LNCaP clone FGC (cell line): ENCODE measurements at regions not wholly inside any gene's neighbourhood (a gene's known extent, or its start where the extent isn't known, plus 50 kb on each side); places are given as distances from the start of the nearest gene placed in this dataset.

Experiments
- DNase-seq: peaks from one replicate; pipeline ENCODE4 v3.0.0-alpha.2; 2011; ENCODE audit warnings: low read depth
- H3K4me3 ChIP-seq: 2 replicates; pipeline ENCODE4 v1.5.1; 2011; ENCODE audit warnings: mild to moderate bottlenecking, low read depth, low read length, control low read depth
- TF ChIP-seq, protein P1 (sequence below): IDR thresholded peaks from 2 replicates; pipeline ENCODE4 v1.5.1; 2012; ENCODE audit warnings: mild to moderate bottlenecking; ENCODE audit not compliant: control insufficient read depth, insufficient read depth; ENCODE audit errors: extremely low read depth

DNA sequence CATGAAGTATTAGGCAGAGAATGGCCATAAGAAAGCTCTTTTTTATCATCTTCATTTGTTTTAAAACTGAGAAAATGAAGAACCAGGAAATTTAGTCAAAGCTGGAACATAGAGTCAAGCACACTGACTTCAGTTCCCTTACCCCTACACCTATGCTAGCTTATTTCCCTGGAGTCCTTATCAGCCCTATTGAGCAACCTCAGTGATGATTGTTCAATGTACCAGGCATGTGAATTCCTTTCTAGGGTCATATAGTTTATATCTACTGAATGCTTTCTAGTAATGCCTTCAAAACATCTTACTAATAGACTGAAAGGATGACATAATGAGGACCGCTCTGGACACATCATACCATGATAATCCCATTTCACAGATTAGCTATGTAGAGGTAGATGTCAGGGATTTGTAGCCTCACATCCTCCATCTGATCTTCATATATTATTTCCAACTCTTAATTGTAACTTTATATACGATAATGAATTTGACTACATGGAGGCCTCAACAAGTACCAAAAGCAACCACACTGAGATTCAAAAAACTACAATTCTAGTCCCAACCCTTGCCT lies 460.4 kb upstream of the DYNLRB2 start:
- TF ChIP-seq, protein P1, sequence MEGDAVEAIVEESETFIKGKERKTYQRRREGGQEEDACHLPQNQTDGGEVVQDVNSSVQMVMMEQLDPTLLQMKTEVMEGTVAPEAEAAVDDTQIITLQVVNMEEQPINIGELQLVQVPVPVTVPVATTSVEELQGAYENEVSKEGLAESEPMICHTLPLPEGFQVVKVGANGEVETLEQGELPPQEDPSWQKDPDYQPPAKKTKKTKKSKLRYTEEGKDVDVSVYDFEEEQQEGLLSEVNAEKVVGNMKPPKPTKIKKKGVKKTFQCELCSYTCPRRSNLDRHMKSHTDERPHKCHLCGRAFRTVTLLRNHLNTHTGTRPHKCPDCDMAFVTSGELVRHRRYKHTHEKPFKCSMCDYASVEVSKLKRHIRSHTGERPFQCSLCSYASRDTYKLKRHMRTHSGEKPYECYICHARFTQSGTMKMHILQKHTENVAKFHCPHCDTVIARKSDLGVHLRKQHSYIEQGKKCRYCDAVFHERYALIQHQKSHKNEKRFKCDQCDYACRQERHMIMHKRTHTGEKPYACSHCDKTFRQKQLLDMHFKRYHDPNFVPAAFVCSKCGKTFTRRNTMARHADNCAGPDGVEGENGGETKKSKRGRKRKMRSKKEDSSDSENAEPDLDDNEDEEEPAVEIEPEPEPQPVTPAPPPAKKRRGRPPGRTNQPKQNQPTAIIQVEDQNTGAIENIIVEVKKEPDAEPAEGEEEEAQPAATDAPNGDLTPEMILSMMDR = no peak
- H3K4me3 ChIP-seq = no peak overlapping the region
- no peak for DNase-seq

DNA sequence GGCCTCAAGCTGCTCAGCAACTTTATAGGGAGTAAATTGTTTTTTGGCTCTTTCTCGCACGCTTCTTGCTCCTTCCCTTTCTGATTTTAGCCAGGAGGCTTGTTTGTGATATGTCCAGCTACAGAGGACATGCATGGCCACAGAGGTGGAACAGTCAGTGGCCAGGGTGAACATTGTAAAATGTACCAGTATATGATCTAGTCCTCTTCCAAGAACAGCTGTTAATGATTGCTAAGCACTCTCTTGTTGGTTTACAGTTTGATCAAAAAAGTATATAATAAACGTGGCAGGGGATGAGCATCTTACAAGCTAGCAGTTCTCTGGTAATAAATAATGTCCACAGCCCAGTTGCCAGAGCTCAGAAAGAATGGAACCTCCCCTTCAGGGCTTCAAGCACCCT lies 461.7 kb upstream of the DYNLRB2 start:
- TF ChIP-seq, protein P1 = no peak

DNA sequence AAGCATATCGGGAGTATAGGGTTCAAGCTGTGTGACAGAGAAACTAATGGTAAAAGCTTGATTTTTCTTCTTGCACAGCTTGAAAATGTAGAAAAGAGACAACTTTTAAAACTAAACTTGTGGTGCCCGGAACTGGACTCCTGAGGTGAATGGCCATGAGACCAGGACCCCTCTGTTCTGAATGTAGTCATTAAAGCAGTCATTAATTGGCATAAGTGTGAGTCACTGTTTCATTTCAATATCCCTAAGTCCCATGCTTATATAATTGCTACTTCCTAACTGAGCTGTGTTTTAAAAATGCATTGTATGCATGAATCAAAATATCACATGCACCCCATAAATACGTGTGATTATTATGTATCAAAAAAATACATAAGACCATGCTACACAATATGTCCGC lies 463.1 kb upstream of the DYNLRB2 start:
- DNase-seq = no peak
- TF ChIP-seq, protein P1 = no peak
- H3K4me3 ChIP-seq = no peak overlapping the region

More for the DNA sequence above, 461.7 kb upstream of the DYNLRB2 start:
- no peak for DNase-seq
- H3K4me3 ChIP-seq = no peak overlapping the region

DNA sequence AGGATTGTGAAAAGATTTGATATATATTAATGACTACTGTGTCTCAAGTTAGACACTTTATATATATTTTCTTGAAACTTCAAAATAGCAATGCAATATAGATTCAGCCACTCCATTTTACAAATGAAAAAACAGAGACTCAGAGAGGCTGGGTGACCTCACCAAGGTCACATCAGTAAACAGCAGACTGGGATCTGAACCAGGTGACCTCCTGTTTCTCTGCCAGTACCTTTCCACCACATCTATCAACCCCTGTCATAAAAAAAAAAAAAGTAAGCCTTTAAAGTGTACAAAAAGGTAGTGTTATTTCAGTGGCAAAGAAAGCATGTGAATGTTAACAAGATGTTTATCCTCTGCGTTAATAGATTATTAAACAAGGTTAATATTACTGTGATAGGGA lies 466.5 kb upstream of the DYNLRB2 start:
- TF ChIP-seq, protein P1 = no peak
- no peak for DNase-seq

DNA sequence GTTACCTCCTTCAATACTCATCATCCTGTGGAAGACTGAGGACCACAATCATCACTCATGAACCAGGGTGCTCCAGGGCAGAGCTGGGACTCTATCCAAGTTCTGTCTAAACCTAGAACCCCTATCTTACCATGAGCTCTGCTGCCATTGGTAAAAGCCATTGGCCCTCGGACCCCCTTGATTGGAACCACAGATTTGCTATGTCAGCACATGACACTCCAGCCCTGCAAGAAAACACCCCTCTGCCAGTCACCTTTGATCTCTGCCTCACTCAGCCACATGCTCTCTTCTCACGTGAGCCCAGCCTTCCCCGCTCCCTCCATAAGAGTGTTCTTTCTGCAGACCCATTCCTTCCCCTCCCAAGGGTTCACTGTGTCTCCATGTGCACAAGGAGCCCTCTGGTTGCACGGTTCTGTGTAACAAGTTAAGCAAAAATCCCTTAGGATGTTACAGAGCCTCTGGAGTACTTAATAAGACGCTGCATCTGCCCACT lies 468.8 kb upstream of the DYNLRB2 start:
- DNase-seq = no peak
- no peak overlapping the region for H3K4me3 ChIP-seq
- TF ChIP-seq, protein P1 = no peak

More for the DNA sequence above, 466.5 kb upstream of the DYNLRB2 start:
- no peak overlapping the region for H3K4me3 ChIP-seq

DNA sequence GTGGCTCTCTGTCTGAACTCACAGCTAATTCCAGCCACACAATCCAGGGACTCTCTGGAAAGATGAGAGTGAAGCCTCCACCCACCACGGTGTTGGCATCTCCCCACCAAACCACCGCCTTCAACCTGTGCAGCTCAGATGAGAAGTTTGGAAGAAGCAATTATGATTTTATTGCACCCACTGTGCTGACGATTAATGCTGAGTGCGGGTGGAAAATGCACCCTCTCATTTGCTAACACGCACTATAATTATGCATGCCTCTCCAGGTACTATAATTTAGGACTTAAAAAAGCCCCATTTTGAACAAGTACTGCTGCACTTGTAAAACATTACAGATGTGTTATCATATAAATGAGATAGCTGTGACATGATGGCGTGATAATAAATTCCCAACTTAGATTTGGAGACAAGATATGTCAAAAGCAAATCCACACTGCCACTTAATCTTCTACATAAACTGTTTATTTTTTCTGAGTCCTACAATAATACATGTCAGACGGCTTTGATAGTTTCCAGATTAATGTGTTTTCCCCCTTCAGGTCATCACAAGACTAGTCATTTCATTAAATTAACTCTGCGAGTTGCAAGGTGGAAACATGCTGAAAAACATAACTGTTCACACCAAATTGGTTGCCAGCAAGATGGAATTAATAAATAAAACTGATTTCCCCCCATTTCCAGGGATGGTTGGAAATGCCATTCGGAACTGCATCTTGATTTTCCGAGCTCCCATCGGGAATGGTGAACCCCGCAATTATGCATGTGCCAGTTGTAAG lies 466.5 kb upstream of the MAF start:
- TF ChIP-seq, protein P1 = no peak
- H3K4me3 ChIP-seq = no peak overlapping the region
- DNase-seq = no peak
